ENCODE measurements at regions not wholly inside any gene's neighbourhood (a gene's known extent, or its start where the extent isn't known, plus 50 kb on each side); places are given as distances from the start of the nearest gene placed in this dataset.
A peak's percentile ranks its signal among the peaks of the same experiment; 100 is the strongest.

DNA sequence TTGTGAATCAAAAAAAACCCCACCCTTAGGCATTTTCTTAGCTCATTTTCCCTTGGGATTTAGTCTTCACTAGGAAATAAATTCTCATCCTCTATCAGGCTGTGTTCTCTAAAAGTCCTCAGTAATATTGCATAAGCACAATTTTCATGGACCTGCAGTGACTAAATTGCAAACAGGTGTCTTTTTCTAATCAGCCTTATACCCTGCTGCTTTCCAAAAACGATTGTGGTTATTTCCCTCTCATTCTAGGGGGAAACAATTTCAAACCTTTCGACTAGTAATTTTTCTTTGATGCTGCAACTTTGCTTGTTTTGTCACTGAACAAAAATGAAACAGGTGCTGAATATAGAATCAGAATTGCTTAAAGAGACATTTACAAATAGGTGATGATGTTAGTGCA lies 549.9 kb downstream of the PDHA2 start (continued):
- TF ChIP-seq, protein P1, sequence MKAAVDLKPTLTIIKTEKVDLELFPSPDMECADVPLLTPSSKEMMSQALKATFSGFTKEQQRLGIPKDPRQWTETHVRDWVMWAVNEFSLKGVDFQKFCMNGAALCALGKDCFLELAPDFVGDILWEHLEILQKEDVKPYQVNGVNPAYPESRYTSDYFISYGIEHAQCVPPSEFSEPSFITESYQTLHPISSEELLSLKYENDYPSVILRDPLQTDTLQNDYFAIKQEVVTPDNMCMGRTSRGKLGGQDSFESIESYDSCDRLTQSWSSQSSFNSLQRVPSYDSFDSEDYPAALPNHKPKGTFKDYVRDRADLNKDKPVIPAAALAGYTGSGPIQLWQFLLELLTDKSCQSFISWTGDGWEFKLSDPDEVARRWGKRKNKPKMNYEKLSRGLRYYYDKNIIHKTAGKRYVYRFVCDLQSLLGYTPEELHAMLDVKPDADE (IDR thresholded peaks at IDR 0.05), result no peak
- TF ChIP-seq NANOG (IDR thresholded peaks at IDR 0.05; ENCODE audit: borderline replicate concordance) (no peak), CREB1 (CRISPR knock-in tag; IDR thresholded peaks at IDR 0.05; ENCODE audit: low read depth) (no peak), POLR2AphosphoS5 (IDR thresholded peaks at IDR 0.05; ENCODE audit: low read depth) (no peak), EZH2phosphoT487 (IDR thresholded peaks at IDR 0.05; ENCODE audit: unreplicated experiment) (no peak)

DNA sequence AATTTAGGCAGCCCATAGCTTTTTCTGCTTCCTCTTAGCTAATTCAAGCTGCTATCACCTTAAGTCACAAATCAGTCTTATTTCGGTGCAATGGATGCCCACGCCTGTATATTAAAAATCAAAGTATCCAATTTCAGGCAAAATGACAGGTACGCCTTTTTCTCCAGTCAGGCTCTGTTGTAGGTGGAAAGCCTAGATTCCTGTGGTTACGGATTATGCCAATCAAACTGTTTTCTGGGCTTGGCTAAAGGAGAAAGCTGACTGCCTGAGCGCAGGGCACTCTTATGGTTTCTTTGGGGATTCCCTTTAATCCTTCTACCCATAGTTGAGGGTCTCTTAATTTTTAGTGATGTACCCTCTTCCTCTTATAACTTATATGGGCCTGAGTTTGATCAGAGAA lies 550.5 kb downstream of the PDHA2 start:
- H3K27ac Mint-ChIP-seq, result no peak overlapping the region
- no peaks in the 10 kb centered on the region for H3K36me3 ChIP-seq (ENCODE audit: insufficient read depth)
- H3K4me2 ChIP-seq, result no peak overlapping the region
- DNase-seq (ENCODE audit: low spot score) (no peak), ATAC-seq (no peak)
- H3K36me3 Mint-ChIP-seq (ENCODE audit: low read depth), result no peaks in the 10 kb centered on the region
- no peaks in the 10 kb centered on the region for H3K79me2 ChIP-seq (replicated peaks; ENCODE audit: insufficient read depth)
- H3K4me1 ChIP-seq (ENCODE audit: insufficient read depth), result no peaks in the 10 kb centered on the region
- no peaks in the 10 kb centered on the region for H3K9me3 Mint-ChIP-seq
- H3K4me3 ChIP-seq, result no peak overlapping the region
- no peaks in the 10 kb centered on the region for H3K4me1 Mint-ChIP-seq
- peaks cover under 1% of the 10 kb centered on the region for H3K27me3 Mint-ChIP-seq (ENCODE audit: insufficient read depth, low read depth, poor library complexity)
- H2AFZ ChIP-seq, result peak overlapping the region; percentile 33; the same call in 1 of the 2 replicates
- no peaks in the 10 kb centered on the region for H4K20me1 ChIP-seq (replicated peaks; ENCODE audit: insufficient read depth)
- no peak overlapping the region for H3K27ac ChIP-seq (ENCODE audit: low read depth)
- H3K9me2 ChIP-seq (ENCODE audit: insufficient read depth), result no peaks in the 10 kb centered on the region
- no peak overlapping the region for H3K4me3 Mint-ChIP-seq
- no peaks in the 10 kb centered on the region for H3F3A ChIP-seq (replicated peaks; ENCODE audit: low read depth)
- no peaks in the 10 kb centered on the region for H3K27me3 ChIP-seq (ENCODE audit: insufficient read depth)
- no peak for TF ChIP-seq CREB1 (CRISPR knock-in tag; IDR thresholded peaks at IDR 0.05; ENCODE audit: low read depth)
- TF ChIP-seq, protein P2, sequence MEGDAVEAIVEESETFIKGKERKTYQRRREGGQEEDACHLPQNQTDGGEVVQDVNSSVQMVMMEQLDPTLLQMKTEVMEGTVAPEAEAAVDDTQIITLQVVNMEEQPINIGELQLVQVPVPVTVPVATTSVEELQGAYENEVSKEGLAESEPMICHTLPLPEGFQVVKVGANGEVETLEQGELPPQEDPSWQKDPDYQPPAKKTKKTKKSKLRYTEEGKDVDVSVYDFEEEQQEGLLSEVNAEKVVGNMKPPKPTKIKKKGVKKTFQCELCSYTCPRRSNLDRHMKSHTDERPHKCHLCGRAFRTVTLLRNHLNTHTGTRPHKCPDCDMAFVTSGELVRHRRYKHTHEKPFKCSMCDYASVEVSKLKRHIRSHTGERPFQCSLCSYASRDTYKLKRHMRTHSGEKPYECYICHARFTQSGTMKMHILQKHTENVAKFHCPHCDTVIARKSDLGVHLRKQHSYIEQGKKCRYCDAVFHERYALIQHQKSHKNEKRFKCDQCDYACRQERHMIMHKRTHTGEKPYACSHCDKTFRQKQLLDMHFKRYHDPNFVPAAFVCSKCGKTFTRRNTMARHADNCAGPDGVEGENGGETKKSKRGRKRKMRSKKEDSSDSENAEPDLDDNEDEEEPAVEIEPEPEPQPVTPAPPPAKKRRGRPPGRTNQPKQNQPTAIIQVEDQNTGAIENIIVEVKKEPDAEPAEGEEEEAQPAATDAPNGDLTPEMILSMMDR (conservative IDR thresholded peaks at IDR 0.05; ENCODE audit: low read depth in 2 of 2), result no peak
- no peak for TF ChIP-seq POLR2AphosphoS5 (IDR thresholded peaks at IDR 0.05; ENCODE audit: low read depth)
- TF ChIP-seq, protein P3, sequence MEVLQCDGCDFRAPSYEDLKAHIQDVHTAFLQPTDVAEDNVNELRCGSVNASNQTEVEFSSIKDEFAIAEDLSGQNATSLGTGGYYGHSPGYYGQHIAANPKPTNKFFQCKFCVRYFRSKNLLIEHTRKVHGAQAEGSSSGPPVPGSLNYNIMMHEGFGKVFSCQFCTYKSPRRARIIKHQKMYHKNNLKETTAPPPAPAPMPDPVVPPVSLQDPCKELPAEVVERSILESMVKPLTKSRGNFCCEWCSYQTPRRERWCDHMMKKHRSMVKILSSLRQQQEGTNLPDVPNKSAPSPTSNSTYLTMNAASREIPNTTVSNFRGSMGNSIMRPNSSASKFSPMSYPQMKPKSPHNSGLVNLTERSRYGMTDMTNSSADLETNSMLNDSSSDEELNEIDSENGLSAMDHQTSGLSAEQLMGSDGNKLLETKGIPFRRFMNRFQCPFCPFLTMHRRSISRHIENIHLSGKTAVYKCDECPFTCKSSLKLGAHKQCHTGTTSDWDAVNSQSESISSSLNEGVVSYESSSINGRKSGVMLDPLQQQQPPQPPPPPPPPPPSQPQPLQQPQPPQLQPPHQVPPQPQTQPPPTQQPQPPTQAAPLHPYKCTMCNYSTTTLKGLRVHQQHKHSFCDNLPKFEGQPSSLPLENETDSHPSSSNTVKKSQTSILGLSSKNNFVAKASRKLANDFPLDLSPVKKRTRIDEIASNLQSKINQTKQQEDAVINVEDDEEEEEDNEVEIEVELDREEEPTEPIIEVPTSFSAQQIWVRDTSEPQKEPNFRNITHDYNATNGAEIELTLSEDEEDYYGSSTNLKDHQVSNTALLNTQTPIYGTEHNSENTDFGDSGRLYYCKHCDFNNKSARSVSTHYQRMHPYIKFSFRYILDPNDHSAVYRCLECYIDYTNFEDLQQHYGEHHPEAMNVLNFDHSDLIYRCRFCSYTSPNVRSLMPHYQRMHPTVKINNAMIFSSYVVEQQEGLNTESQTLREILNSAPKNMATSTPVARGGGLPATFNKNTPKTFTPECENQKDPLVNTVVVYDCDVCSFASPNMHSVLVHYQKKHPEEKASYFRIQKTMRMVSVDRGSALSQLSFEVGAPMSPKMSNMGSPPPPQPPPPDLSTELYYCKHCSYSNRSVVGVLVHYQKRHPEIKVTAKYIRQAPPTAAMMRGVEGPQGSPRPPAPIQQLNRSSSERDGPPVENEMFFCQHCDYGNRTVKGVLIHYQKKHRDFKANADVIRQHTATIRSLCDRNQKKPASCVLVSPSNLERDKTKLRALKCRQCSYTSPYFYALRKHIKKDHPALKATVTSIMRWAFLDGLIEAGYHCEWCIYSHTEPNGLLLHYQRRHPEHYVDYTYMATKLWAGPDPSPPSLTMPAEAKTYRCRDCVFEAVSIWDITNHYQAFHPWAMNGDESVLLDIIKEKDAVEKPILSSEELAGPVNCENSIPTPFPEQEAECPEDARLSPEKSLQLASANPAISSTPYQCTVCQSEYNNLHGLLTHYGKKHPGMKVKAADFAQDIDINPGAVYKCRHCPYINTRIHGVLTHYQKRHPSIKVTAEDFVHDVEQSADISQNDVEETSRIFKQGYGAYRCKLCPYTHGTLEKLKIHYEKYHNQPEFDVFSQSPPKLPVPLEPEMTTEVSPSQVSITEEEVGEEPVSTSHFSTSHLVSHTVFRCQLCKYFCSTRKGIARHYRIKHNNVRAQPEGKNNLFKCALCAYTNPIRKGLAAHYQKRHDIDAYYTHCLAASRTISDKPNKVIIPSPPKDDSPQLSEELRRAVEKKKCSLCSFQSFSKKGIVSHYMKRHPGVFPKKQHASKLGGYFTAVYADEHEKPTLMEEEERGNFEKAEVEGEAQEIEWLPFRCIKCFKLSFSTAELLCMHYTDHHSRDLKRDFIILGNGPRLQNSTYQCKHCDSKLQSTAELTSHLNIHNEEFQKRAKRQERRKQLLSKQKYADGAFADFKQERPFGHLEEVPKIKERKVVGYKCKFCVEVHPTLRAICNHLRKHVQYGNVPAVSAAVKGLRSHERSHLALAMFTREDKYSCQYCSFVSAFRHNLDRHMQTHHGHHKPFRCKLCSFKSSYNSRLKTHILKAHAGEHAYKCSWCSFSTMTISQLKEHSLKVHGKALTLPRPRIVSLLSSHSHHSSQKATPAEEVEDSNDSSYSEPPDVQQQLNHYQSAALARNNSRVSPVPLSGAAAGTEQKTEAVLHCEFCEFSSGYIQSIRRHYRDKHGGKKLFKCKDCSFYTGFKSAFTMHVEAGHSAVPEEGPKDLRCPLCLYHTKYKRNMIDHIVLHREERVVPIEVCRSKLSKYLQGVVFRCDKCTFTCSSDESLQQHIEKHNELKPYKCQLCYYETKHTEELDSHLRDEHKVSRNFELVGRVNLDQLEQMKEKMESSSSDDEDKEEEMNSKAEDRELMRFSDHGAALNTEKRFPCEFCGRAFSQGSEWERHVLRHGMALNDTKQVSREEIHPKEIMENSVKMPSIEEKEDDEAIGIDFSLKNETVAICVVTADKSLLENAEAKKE (CRISPR knock-in tag; IDR thresholded peaks at IDR 0.05), result no peak
- TF ChIP-seq STAT1 (IDR thresholded peaks at IDR 0.05; ENCODE audit: unreplicated experiment), result no peak
- TF ChIP-seq, protein P1 (IDR thresholded peaks at IDR 0.05), result no peak
- TF ChIP-seq EZH2 (IDR thresholded peaks at IDR 0.05; ENCODE audit: low read depth, unreplicated experiment), result no peak
- no peak for TF ChIP-seq ZNF331 (CRISPR knock-in tag; IDR thresholded peaks at IDR 0.05; ENCODE audit: low read depth)
- no peak for TF ChIP-seq JUNB (IDR thresholded peaks at IDR 0.05; ENCODE audit: unreplicated experiment)
- no peak for TF ChIP-seq EZH2phosphoT487 (IDR thresholded peaks at IDR 0.05; ENCODE audit: unreplicated experiment)
- TF ChIP-seq ZNF114 (CRISPR knock-in tag; IDR thresholded peaks at IDR 0.05), result no peak
- no peak for TF ChIP-seq NANOG (IDR thresholded peaks at IDR 0.05; ENCODE audit: borderline replicate concordance)

All from GM23338 (cell line).